Inferior parietal cortex (tissue), 1 donor: ENCODE measurements at regions not wholly inside any gene's neighbourhood (a gene's known extent, or its start where the extent isn't known, plus 50 kb on each side); places are given as distances from the start of the nearest gene placed in this dataset.
A peak's percentile ranks its signal among the peaks of the same experiment; 100 is the strongest.

Experiments used
- DNase-seq: peaks from one replicate; pipeline ENCODE4 v3.0.0-alpha.2; 2016; ENCODE audit errors: extremely low spot score

GRCh38 chr2:129236601-129237000, 742.9 kb upstream of the RAB6C start:
- no peak for DNase-seq

GRCh38 chr2:129237966-129238725, 741.3 kb upstream of the RAB6C start:
- no peak for DNase-seq

DNA sequence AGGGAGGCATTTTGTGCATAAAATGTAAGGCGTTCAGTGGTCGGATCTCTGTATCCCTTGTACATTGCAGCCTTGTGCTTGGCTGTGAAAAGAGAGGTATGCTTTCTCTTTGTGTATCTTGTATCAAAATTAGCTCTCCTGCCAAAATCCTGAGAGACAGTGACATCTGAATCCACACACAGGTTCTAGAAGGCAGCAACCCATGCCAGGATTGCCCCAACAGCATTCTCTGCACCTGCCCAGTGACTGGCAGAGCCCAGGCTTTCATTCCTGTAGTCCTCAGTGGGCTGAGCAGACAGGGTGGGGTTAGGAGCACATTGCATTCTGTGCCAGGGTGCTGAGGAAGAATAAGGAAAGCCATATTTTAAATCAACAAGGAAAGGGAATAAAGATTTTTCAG, 740.3 kb upstream of the RAB6C start:
- DNase-seq, result no peak

DNA sequence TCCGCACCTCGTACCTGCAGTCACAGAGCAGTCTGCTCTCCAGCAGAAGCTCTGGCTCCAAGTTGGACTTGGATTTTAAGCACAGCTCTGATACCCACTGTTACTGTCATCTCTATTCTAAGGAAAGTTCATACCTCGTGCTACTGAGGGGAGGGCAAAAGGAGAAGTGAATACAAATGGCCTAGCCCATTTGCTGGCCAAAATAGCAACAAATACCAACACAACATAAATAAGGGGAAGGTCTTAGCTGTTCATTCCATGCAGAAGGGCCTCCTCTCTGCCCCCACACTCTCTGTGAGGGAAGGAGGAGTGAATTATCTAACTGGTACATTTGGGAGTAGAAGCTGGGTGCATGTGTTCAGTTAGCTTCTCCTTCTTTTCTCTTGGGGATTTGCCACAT, 739.4 kb upstream of the RAB6C start:
- DNase-seq, result no peak

DNA sequence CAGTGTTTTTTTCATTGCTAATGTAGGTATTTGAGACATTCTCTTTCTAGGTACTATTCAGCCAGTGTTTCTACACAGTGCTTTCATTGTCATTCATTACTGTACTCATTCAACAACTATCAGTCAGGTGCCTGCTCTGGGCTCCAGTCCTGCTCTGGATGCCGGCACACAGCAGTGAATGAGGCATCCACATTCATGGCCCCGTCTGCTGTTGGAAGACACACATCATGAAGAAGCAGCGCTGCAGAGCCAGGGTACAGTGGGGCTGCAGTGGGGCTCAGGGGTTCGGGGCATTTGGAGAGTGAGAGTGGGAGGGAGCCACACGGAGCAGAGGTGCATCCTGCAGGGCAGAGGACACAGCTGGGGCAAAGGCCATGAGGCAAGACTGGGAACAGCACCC, 737.2 kb upstream of the RAB6C start:
- no peak for DNase-seq

- no peak for DNase-seq
Observed at GRCh38 chr2:129247751-129248150, 731.7 kb upstream of the RAB6C start.

GRCh38 chr2:129248198-129248597, 731.3 kb upstream of the RAB6C start:
- DNase-seq, result no peak

DNA sequence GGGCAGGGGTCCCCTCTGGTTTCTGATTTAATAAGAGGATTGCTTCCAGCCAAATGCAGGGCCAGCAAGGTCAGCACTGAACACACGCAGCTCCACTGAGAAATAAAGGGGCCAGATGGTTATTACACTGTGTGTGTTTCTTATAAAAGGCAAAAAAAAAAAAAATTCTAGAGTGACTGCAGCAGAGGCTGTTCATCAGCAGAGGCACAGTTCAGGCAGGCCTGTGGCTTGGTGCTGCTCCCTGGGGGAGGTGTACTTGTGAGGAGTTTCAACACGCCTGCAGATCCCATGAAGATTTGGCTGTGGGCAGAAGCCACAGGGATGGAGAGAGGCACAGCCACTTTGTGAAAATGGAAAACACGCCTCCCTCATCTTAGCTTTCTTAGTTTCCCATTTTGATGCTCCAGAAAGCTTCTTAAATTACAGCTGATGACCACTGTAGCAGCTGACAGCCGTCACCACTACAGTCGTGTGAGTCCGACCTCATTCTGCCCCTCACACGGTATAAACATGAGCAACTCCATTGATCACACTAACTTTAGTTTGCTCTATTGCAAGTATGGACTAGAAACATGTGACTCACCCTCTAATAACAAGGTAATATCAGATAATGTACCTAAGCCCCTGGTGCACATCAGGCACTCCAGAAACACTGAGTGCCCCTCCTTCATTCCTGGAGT, 726.5 kb upstream of the RAB6C start:
- DNase-seq, result no peak

DNA sequence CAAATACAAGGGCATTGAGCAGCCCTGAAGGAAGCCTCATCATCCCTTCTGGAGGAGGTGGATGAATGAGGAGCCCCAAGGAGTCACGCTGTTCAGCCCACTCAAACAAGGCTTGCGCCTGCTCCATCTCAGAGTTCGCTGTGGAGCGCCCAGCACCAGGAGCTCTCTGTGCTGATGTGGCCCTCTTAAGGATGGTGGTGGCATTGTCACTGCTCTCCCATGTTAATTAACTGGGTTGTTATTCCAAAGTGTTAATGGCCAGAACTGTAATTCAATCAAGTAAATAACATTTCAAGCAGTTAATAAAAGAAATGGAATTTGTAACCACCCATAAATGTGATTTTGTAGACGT, 726.0 kb upstream of the RAB6C start:
- peak; percentile 35 for DNase-seq

- DNase-seq, result no peak
Observed at GRCh38 chr2:129254718-129255117, 724.7 kb upstream of the RAB6C start.

- DNase-seq, result no peak
Observed at GRCh38 chr2:129255610-129256313, 723.7 kb upstream of the RAB6C start.

GRCh38 chr2:129256642-129257041, 722.8 kb upstream of the RAB6C start:
- no peak for DNase-seq

GRCh38 chr2:129262934-129263333, 716.5 kb upstream of the RAB6C start:
- no peak for DNase-seq

- no peak for DNase-seq
Observed at GRCh38 chr2:129263939-129264338, 715.5 kb upstream of the RAB6C start.

DNA sequence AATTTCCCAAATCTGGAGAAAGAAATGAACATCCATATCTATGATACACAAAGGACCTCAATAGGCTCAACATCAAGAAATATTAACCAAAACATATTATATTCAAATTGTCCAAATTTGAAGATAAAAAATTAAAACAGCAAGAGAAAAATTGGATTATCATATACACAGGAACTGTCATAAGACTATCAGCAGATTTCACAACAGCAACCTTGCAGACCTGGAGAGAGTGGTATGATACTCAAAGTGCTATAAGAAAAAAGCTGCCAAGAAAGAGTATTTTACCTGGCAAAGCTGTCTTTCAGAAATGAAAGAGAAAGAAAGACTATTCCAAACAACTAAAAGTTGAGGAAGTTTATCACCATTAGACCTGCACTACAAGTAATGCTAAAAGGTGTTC, 711.9 kb upstream of the RAB6C start:
- DNase-seq, result no peak

- DNase-seq, result no peak
Observed at GRCh38 chr2:129273266-129274037, 706.0 kb upstream of the RAB6C start.

DNA sequence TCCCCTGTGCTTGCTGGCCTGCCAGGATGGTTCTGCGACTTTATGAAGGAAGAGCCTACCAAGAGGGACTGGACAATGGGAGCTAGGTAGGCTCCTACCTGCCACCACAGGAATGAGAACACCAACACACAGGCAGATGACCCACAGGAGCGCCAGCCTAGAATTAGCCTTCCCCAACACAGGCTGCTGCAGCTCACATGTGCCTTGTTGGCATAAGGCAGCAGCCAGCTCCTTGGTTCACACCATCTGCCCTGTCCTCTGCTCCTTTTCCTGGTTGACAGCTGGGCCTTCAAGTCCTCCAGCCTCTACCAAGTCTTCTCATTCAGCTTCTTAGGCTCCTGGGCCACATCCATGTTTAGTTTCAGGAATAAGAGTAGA, 705.4 kb upstream of the RAB6C start:
- DNase-seq, result no peak

DNA sequence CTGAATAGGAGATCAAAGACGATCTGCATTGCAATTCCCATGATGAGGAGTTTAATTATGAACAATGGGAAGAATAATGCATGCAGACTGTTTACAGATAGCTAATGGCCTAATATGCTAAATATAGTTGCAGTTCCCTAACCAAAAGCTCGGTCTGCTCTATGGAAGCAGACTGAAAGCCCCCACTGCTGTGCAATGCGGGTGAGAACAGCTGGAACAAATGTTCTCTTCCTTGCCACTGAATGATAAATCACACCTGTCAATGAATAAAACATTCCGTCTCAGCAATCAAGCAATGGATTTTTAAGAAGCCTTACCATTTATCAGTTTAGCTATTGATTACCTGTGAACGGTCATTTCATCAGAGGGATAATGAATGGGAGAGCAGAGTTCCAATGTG, 704.5 kb upstream of the RAB6C start:
- no peak for DNase-seq

- DNase-seq, result no peak
Observed at GRCh38 chr2:129275706-129276105, 703.8 kb upstream of the RAB6C start.

DNA sequence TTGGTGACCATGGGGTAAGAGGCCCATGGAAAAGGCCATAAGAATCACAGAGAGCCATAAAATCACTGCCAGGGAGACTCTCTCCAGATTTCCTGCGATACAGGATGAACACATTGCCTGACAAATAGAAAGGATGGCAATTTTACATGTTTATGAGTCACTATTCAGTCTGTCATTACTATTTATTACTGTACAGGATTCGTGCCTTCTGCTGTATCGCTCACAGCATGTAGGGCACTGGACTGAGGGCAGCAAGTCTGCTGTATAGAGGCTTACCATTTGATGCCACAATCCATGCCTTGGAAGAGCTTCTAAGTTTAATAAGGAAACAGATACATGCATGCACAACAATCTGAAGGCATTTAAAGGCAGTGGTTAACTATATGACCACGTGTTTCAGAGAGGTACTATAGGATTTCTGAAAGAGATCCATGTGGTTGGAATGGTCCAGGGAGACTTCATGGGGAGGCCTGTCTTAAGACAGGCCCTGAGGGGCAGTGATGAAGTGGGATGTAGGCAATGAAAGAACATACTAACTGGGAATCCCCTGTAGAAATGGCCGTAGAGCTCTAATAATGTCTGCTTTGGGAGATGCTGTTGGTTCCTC, 702.4 kb upstream of the RAB6C start:
- no peak for DNase-seq

DNA sequence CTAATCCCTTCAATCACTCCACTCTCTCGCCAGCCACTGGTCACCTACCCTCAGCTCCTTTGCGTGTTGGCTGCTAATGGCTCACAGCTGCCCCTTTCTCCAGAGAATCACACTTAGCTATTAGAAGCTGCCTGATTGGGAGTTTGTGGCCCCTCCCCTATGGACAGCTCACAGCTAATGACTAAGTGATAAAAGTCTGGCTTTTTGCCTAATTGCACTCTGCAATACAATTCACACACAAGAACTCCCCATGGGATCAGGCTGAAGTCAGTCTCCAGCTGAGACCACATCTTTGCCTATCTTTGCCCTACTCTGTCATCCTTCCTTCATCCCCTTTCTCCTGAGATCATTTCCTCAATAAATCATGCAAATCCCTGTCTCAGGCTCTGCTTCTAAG, 701.9 kb upstream of the RAB6C start:
- no peak for DNase-seq
